ENCODE measurements at regions not wholly inside any gene's neighbourhood (a gene's known extent, or its start where the extent isn't known, plus 50 kb on each side); places are given as distances from the start of the nearest gene placed in this dataset.

DNA sequence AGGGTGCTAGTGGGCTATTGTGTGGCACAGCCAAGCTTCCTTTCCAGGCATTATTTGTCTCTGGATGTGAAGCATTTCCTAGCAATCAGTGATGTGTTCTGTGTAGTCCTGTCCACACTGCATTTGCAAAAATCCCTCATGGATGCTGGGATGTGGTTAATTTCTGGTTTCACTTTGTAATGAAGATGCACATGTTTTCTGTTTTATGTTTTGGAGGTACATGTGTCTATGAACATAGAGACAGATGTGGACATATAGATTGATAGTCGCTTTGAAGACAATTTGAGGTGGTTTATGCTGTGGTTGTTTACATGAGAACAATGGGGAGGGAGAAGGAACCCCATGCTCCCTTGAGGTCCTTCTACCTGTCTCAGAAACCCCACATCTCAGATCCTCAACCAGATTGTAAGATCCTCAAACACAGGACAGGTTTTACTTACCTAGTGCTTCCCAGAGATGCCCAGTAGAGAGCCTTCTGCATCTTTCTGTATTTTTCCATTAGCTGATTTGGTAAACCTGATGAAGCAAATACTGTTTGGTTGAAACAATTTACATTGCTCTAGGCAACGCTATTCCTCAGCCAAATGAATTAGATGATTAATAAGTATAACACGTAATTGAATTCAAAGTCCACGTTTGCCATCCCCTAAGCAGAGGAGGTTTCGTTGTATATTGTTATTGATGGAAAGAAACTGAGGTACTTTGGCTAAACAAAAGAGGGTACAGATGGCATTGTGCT lies 204.4 kb downstream of the SPP2 start:
- no peak for TF ChIP-seq POLR2A (IDR thresholded peaks at IDR 0.05)
- TF ChIP-seq, protein P1, sequence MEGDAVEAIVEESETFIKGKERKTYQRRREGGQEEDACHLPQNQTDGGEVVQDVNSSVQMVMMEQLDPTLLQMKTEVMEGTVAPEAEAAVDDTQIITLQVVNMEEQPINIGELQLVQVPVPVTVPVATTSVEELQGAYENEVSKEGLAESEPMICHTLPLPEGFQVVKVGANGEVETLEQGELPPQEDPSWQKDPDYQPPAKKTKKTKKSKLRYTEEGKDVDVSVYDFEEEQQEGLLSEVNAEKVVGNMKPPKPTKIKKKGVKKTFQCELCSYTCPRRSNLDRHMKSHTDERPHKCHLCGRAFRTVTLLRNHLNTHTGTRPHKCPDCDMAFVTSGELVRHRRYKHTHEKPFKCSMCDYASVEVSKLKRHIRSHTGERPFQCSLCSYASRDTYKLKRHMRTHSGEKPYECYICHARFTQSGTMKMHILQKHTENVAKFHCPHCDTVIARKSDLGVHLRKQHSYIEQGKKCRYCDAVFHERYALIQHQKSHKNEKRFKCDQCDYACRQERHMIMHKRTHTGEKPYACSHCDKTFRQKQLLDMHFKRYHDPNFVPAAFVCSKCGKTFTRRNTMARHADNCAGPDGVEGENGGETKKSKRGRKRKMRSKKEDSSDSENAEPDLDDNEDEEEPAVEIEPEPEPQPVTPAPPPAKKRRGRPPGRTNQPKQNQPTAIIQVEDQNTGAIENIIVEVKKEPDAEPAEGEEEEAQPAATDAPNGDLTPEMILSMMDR (IDR thresholded peaks at IDR 0.05), result no peak
- TF ChIP-seq POLR2AphosphoS5 (IDR thresholded peaks at IDR 0.05), result no peak

Measured in prostate gland (tissue), 2 donors.